GM23338 (cell line): ENCODE measurements at regions not wholly inside any gene's neighbourhood (a gene's known extent, or its start where the extent isn't known, plus 50 kb on each side); places are given as distances from the start of the nearest gene placed in this dataset.

Experiments
- ATAC-seq: fragments of 200-7000 bp; cut with Tn5 transposase; 3 replicates; pipeline ENCODE4 v1.9.1; 2020
- DNase-seq: peaks from one replicate; pipeline ENCODE4 v3.0.0-alpha.2; 2015; ENCODE audit warnings: low spot score
- H2AFZ ChIP-seq: fragments of 200-600 bp; sonication (generic); 2 replicates; pipeline ENCODE4 v1.8.0; 2016; ENCODE audit warnings: antibody characterized with exemption, mild to moderate bottlenecking, moderate library complexity
- H3F3A ChIP-seq: fragments of 200-600 bp; sonication (generic); replicated peaks from 2 replicates; pipeline ENCODE4 v1.8.0; 2017; ENCODE audit warnings: antibody characterized with exemption, mixed run types, low read depth
- H3K27ac ChIP-seq: fragments of 200-600 bp; sonication (generic); 2 replicates; pipeline ENCODE4 v1.6.1; 2016; ENCODE audit warnings: low read depth
- H3K27me3 ChIP-seq: fragments of 200-600 bp; sonication (generic); 2 replicates; pipeline ENCODE4 v1.8.0; 2016; ENCODE audit warnings: mild to moderate bottlenecking, mixed run types, moderate library complexity; ENCODE audit not compliant: insufficient read depth
- H3K36me3 ChIP-seq: fragments of 200-600 bp; sonication (generic); 2 replicates; pipeline ENCODE4 v1.8.0; 2016; ENCODE audit warnings: mild to moderate bottlenecking; ENCODE audit not compliant: insufficient read depth
- H3K4me1 ChIP-seq: fragments of 200-600 bp; sonication (generic); 2 replicates; pipeline ENCODE4 v1.8.0; 2016; ENCODE audit warnings: mild to moderate bottlenecking, moderate library complexity; ENCODE audit not compliant: insufficient read depth
- H3K4me2 ChIP-seq: fragments of 200-600 bp; sonication (generic); 2 replicates; pipeline ENCODE4 v1.7.1; 2017; ENCODE audit warnings: mixed run types
- H3K4me3 ChIP-seq: fragments of 200-600 bp; sonication (generic); 2 replicates; pipeline ENCODE4 v1.6.1; 2016; ENCODE audit warnings: mixed run types
- H3K79me2 ChIP-seq: fragments of 200-600 bp; sonication (generic); replicated peaks from 2 replicates; pipeline ENCODE4 v1.8.0; 2017; ENCODE audit warnings: mild to moderate bottlenecking; ENCODE audit not compliant: insufficient read depth
- H3K9me2 ChIP-seq: fragments of 200-600 bp; sonication (generic); 2 replicates; pipeline ENCODE4 v1.8.0; 2017; ENCODE audit not compliant: insufficient read depth
- H4K20me1 ChIP-seq: fragments of 200-600 bp; sonication (generic); replicated peaks from 2 replicates; pipeline ENCODE4 v1.8.0; 2017; ENCODE audit warnings: mild to moderate bottlenecking; ENCODE audit not compliant: insufficient read depth
- H3K27ac Mint-ChIP-seq: 2 replicates; pipeline ENCODE4 v1.8.0; 2020; ENCODE audit warnings: inconsistent platforms, mild to moderate bottlenecking, moderate library complexity, mixed read lengths
- H3K27me3 Mint-ChIP-seq: 3 replicates; pipeline ENCODE4 v1.8.0; 2022; ENCODE audit warnings: low read depth, mild to moderate bottlenecking, moderate library complexity, mixed read lengths, inconsistent platforms; ENCODE audit not compliant: insufficient read depth, poor library complexity
- H3K36me3 Mint-ChIP-seq: 3 replicates; pipeline ENCODE4 v1.8.0; 2021; ENCODE audit warnings: low read depth, mild to moderate bottlenecking, inconsistent platforms, moderate library complexity, mixed read lengths
- H3K4me1 Mint-ChIP-seq: 3 replicates; pipeline ENCODE4 v1.8.0; 2020; ENCODE audit warnings: mild to moderate bottlenecking, inconsistent platforms, mixed read lengths
- H3K4me3 Mint-ChIP-seq: 3 replicates; pipeline ENCODE4 v1.8.0; 2021; ENCODE audit warnings: moderate library complexity, mild to moderate bottlenecking, inconsistent platforms, mixed read lengths
- H3K9me3 Mint-ChIP-seq: 3 replicates; pipeline ENCODE4 v1.8.0; 2020; ENCODE audit warnings: moderate library complexity, mild to moderate bottlenecking, inconsistent platforms, mixed read lengths
- CREB1 ChIP-seq: fragments of 250-450 bp; sonication (Bioruptor Pico); IDR thresholded peaks from 2 replicates; pipeline ENCODE4 v1.5.0; 2020; ENCODE audit warnings: low read depth, mild to moderate bottlenecking, moderate library complexity
- ETS1 ChIP-seq: IDR thresholded peaks from 2 replicates; pipeline ENCODE4 v1.6.1; 2016; ENCODE audit warnings: antibody characterized with exemption
- EZH2phosphoT487 ChIP-seq: fragments of 200-600 bp; sonication (generic); IDR thresholded peaks from one replicate; pipeline ENCODE4 v1.8.1; 2018; ENCODE audit warnings: antibody characterized with exemption; ENCODE audit not compliant: unreplicated experiment
- JUNB ChIP-seq: IDR thresholded peaks from one replicate; pipeline ENCODE4 v1.6.1; 2016; ENCODE audit warnings: antibody characterized with exemption; ENCODE audit not compliant: unreplicated experiment
- NANOG ChIP-seq: IDR thresholded peaks from 2 replicates; pipeline ENCODE4 v1.6.1; 2016; ENCODE audit warnings: antibody characterized with exemption, borderline replicate concordance
- POLR2AphosphoS5 ChIP-seq: IDR thresholded peaks from 2 replicates; pipeline ENCODE4 v1.6.1; 2016; ENCODE audit warnings: antibody characterized with exemption, low read depth
- REST ChIP-seq: IDR thresholded peaks from one replicate; pipeline ENCODE4 v1.6.1; 2018; ENCODE audit warnings: antibody characterized with exemption; ENCODE audit not compliant: unreplicated experiment
- ZNF114 ChIP-seq: fragments of 250-450 bp; sonication (Bioruptor Pico); IDR thresholded peaks from 2 replicates; pipeline ENCODE4 v1.5.0; 2020; ENCODE audit warnings: mild to moderate bottlenecking, moderate library complexity
- ZNF331 ChIP-seq: fragments of 250-450 bp; sonication (Bioruptor Pico); IDR thresholded peaks from 2 replicates; pipeline ENCODE4 v1.5.0; 2020; ENCODE audit warnings: low read depth, mild to moderate bottlenecking, moderate library complexity
- ZNF462 ChIP-seq: fragments of 250-450 bp; sonication (Bioruptor Pico); IDR thresholded peaks from 2 replicates; pipeline ENCODE4 v1.5.0; 2020; ENCODE audit warnings: mild to moderate bottlenecking, moderate library complexity

- DNase-seq (no peak), ATAC-seq (no peak)
- Histone ChIP-seq H3F3A (no peaks in the 10 kb centered on the region), H3K79me2 (peaks cover 97% of the 10 kb centered on the region), H3K36me3 (no peaks in the 10 kb centered on the region), H3K27ac (peak overlapping the region; percentile 61; the same call in 1 of the 2 replicates), H3K4me1 (peaks cover 85% of the 10 kb centered on the region), H3K4me2 (no peak overlapping the region), H3K9me2 (no peaks in the 10 kb centered on the region), H3K4me3 (no peak overlapping the region), H4K20me1 (no peaks in the 10 kb centered on the region; the same call in 1 of the 2 replicates), H3K27me3 (no peaks in the 10 kb centered on the region), H2AFZ (no peak overlapping the region)
- Mint-ChIP-seq H3K27ac (no peak overlapping the region), H3K4me3 (no peak overlapping the region), H3K27me3 (peaks cover 3% of the 10 kb centered on the region), H3K36me3 (peaks cover 3% of the 10 kb centered on the region; the same call in 2 of the 3 replicates), H3K9me3 (no peaks in the 10 kb centered on the region), H3K4me1 (peaks cover 57% of the 10 kb centered on the region)
- TF ChIP-seq NANOG: no peak
- no peak for TF ChIP-seq POLR2AphosphoS5
- TF ChIP-seq JUNB: no peak
- TF ChIP-seq REST: no peak
- no peak for TF ChIP-seq ETS1
- TF ChIP-seq EZH2phosphoT487: no peak
- no peak for TF ChIP-seq ZNF114 (CRISPR knock-in tag)
Observed at GRCh38 chr2:195600778-195601177, 56.2 kb upstream of the SLC39A10 start.

- H3K27ac Mint-ChIP-seq: no peak overlapping the region; the same call in 1 of the 2 replicates
- Histone ChIP-seq H3K79me2 (peaks cover 100% of the 10 kb centered on the region), H3K4me2 (no peak overlapping the region; the same call in 1 of the 2 replicates)
- TF ChIP-seq ZNF331 (CRISPR knock-in tag) (no peak), ZNF114 (CRISPR knock-in tag) (no peak), NANOG (no peak), CREB1 (CRISPR knock-in tag) (no peak), JUNB (no peak), ZNF462 (CRISPR knock-in tag) (no peak)
Observed at GRCh38 chr2:195596840-195597239, 60.2 kb upstream of the SLC39A10 start.

More at GRCh38 chr2:195596840-195597239, 60.2 kb upstream of the SLC39A10 start:
- peaks cover 5% of the 10 kb centered on the region for H3K27me3 Mint-ChIP-seq
- Histone ChIP-seq H3K4me3 (no peak overlapping the region), H3K27ac (no peak overlapping the region), H3K4me1 (peaks cover 97% of the 10 kb centered on the region), H4K20me1 (peaks cover under 1% of the 10 kb centered on the region; the same call in 1 of the 2 replicates), H3K36me3 (no peaks in the 10 kb centered on the region), H3K27me3 (no peaks in the 10 kb centered on the region), H3K9me2 (no peaks in the 10 kb centered on the region), H3F3A (no peaks in the 10 kb centered on the region), H2AFZ (no peak overlapping the region)
- H3K4me3 Mint-ChIP-seq: no peak overlapping the region
- H3K4me1 Mint-ChIP-seq: peaks cover 68% of the 10 kb centered on the region
- no peaks in the 10 kb centered on the region for H3K9me3 Mint-ChIP-seq
- DNase-seq: no peak
- no peak for ATAC-seq
- H3K36me3 Mint-ChIP-seq: peaks cover 11% of the 10 kb centered on the region; the same call in 2 of the 3 replicates
